ENCODE measurements at regions not wholly inside any gene's neighbourhood (a gene's known extent, or its start where the extent isn't known, plus 50 kb on each side); places are given as distances from the start of the nearest gene placed in this dataset.

DNA sequence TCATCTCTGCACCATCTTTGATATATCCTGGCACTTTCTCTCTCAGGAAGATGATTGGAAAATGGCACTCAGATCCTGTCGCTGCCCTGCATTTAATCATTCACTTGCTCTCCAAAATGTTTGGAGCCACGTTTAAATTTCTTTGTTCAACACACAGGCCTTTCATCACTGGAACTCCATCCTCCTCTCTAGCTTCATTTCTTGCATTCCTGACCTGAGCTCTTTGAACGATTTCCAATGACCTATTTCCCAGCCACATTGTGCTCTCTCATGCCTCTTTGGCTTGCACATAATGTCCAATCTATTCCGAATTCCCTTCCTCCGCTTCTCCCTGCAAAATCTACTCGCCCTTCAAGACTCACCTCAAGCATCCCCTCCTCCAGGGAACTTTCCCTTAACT lies 287.4 kb upstream of the NBEA start:
- no peak for DNase-seq

DNA sequence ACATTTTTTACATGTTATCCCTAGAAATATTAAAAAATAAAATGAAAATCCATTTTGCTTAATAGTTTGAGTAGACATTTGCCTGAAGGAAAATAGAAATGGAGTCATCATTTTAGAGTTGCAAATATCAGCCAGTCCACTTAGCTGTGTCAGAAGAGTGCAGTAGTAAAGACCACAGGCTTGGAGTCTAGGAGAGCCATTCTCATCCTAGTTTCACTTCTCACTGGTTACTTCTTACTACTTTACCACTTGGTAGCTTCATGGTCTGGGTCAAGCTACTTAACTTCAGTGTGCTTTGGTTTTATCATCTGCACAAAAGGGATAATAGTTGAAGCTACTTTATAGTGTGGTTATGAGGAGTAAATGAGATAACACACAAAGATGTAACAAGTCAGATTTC lies 286.5 kb upstream of the NBEA start:
- DNase-seq = no peak

DNA sequence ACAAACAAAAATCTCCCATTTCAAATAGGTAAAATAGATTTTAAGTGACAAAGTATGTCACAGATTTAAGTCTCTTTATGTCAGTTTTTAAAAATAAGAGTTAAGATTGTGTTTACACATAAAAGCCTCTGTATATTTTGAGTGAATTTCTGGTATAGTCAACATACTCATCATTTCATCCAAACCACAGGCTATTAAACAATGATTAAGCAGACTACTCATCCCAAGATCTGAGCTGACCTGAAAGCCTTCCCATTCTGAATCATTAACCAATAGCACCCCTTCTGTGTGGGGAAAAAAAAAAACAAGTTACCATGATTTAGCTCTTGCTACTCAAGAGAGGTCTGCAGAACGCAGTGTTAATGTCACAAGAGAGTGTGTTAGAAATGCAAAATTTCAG lies 284.4 kb upstream of the NBEA start:
- DNase-seq = no peak

DNA sequence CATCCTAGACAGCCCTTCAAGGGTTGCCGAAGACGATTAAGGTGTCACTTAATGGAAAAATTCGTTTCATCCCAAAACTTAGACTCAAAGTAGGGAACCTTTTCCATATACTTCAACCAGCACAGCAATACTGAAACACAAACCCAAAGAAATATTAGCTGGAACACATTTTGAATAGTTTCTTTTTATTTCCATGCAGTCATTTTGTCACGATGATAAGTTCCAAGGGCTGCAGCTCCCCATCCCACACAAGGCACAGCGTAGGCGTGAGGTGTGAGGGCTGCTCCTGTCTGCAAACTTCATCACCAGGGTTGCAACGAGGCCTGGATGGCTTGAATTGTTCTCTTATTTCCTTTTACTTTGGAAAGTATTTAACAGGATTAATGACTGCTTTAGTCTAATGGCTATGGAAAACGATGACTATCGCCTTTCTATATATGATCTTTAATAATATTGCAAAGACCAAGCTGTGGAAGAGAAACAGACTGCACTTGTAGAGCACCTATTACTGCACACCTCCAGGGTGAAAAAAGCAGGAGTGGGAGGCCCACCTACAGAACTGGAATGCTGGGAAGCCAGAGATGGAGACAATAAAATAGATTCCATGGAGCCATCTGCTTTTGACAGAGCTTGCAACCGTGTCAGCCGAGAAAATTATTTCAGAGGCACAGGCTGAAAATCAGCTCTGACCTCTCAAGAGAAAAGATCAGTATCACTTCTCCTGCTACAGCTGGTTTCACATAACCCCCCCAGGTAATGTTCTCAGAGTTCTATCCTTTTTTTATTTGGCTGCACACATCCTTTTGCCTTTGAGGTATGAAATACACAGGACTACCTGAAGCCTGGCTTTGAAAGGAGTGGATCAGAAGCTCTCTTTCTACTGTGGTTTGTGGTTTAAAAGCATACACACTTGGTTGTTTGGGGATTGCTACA lies 274.5 kb upstream of the NBEA start:
- DNase-seq = no peak

DNA sequence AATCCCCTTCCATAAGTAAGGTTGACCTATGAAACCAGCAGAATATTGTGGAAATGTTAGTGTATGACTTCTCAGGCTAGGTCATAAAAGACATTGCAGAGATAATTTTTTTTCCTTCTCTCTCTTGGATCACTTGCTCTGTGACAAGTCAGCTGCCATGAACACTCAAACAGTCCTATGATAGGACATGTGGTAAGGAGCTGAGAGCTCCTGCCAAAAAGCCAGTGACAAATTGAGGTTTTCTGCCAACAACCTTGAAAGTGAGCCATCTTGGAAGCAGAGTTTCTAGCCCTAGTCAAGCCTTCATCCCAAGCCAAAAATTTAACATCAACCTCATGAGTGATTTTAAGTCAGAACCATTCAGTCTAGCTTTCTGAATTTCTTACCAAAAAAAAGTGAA lies 270.9 kb upstream of the NBEA start:
- no peak for DNase-seq

DNA sequence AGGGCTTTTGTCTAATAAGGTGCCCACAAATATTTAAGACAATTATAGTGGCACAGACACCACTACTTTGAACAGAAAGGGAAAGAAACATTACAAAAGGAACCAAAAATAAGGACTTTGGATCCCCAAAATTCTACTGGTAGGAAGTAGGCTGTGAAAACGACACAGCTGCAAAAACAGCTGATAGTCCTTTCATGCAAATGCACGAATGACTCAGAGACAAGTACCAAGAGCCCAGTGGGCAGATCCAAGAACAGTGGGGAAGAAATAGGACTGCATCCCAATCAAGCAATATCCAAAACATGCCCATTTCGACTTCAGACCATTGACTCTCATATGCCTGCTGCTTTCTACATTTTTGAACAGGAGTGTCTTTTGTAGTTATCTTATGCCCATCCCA lies 269.4 kb upstream of the NBEA start:
- DNase-seq = no peak

DNA sequence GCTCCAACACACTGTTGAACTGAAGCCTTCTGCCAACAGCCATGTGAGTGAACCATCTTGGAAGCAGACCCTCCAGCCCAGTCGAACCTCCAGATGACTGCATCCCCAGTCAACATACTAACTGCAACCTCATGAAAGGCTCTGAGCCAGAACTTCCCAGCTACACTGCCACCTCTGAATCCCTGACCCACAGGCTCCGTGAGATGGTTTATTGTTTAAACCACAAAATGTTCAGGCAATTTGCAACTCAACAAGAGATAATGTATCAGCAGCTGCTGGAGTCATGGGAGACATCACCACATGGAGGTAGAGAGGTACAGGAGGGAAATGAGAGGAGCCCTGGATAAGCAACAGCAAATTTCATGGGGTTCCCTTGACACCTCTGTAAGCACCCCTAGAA lies 266.4 kb upstream of the NBEA start:
- DNase-seq = no peak

DNA sequence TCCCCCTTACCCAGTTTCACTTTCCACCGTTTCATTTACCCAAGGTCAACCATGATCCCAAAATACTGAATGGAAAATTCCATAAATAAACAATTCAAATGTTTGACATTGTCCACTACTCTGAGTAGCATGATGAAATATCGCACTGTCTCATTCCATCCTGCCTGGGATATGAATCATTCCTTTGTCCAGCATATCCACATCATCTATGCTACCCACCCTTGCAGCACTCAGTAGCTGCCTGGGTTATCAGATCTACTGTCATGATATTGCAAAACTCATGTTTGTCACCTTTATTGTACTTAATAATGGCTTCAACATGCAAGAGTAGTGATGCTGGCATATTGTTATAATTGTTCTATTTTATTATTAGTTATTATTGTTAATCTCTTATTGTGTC lies 263.9 kb upstream of the NBEA start:
- no peak for DNase-seq

DNA sequence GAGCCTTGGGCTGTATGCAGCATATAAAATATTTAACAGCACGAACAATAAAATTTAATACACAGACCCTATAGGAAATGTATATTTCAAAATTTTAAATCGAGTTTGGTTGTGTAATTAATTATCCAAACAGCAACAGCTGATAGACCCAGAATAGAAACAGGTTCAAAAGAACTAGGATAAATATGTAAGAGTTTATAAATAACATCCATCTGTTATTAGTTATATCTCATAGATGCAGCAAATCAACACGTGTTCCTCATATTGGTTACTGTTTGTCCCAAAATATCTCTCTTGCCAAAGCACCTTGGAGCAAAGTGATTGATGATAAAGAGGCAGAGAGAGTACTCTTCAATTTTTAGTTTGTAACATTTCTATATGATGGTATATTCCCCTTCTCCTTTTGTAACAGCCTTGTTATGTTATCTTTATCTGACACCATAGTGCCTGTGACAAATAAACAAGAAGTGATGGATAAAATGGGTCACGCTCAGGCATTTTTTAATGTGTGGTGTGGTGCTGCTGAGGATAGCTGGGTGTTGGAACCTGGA lies 260.6 kb upstream of the NBEA start:
- DNase-seq = no peak

DNA sequence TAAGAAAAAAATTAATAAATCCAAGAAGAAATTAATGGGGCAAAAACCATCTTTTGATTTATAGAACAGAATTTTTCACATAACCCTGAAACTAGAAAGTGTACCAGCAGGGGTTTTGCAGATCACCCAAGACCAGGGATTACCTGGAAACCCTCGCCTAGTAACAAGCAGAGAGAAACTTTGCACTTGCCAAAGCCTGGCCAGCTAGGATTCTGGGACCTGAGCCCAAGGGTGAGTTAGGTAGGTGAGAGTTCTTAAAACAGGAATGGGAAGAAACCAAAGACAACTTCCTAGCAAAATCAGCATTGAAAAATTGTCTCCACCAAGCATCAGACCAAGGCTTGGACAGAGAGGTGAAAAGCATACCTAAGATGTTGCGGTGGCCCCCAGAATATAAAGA lies 247.0 kb upstream of the NBEA start:
- DNase-seq = no peak

DNA sequence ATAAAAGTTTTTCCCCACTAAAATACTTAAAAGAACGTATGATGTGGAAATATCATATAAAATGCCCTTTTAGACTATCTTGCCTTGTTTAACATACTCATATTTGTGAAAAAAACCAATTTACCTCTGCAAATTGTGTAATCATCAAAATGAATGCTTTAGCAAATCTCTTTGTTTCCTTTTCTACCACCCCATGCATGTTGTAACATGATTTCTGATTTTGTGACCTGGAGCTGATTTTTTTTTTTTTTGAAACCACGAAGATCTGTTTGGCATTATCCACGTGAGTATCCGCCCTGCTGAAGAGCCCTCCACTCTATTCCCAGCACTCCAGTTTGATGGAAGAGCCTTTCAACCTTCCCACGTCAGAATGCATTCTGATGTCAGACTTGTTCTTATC lies 245.8 kb upstream of the NBEA start:
- DNase-seq = no peak

DNA sequence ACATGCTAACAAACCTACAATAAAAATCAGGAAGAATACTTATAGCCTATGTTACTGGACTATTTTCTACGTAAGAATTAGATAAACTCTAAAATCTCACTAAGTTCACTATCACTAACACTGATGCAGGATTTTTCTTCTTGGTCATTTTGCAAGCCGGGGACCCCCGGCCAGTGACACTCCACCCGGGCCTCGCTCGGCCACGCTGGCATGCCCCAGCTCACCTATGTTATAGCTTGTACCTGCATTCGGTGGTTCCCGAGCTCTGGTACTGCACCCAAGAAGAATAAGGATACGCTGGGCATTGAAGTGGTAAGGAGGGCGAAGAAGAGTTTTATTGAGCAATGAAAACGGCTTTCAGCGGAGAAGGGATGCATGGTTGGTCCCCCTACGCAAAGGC lies 245.3 kb upstream of the NBEA start:
- no peak for DNase-seq

DNA sequence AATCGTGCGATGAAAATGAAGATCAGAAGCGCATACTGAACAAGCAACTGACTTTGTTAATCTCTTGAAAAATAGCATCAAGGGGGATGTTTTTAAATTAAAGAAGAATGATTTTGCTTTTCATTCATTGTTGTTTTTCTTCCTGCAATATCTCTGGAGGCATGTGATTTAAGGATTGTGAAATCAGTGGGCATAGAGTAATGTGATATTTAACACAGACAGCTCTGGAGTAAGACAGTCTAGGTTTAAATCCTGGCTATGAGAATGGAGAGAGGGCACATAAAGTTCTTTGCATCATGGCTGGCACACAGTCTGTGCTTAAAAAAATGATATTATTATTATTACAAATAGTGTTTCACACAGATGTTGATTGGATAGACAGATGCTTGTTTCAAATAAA lies 243.1 kb upstream of the NBEA start:
- no peak for DNase-seq

DNA sequence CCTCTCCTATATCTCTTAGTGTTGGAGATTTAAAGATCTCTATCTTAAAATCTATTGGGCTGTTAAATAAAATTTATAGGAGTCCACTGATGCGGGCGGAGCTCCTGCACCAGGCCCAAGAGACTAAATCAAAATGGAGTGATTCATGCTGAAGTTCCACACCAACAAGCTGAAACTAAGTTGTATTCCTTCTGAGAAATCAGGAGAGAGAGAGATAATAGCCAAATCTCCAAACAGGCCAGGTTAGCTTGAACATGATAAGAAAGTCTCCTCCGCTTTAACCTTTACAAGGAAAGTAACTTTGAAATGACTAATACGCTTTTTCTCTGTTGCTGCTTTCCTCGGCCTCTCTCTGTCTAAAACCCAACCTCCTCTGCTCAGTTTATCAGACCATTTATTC lies 241.9 kb upstream of the NBEA start:
- DNase-seq = no peak

DNA sequence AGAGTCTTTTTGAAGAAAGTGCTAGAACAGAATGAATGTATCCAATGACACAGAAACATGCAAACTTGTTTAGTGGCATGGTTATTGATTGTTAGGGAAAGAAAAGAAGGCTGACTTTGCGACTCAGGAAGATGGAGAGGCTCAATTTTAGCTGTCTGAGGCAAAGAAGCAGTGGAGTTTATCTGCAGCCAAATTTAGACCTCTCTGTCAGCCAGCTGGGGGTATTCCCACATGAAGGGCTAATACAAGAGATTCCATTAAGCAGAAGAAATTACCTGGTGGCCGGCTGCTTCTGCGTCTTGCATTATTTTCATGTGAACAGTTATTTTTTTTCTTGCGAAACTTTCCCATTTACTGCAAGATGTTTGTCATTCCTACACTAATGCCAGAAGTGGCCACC lies 240.2 kb upstream of the NBEA start:
- no peak for DNase-seq

DNA sequence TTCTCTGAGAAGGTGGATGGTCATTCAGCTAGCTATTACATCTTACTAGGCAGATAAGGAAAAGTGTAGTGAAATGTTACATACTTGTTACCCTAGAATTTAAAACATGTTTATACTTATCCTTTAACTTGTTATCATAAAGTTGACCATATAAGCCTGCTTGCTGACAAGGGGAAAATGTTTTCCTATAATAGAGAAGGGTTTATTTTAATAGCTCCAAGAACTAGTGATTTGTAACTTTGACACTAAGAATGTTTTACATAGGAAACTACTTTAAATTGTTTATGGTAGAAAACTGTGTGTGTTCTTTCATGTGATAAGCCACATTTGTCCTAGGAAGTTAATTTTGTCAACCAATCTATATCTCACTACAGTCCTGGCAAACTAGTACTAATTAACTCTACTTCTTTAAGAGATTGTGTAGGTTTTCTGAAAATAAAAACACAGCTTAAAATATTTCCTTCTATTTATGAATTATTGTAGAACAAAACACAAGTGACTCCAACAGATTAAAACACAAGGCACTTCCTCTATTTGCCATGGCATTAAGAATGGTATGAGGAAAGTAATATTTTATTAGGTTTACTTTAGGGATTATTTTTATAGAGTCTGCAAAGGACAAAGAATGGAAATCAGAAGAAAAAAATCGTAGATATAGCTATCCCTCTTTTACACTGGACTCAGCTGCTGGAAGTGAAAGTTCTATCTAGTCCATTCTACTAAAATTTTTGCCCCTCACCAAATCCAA lies 233.3 kb upstream of the NBEA start:
- DNase-seq = no peak

DNA sequence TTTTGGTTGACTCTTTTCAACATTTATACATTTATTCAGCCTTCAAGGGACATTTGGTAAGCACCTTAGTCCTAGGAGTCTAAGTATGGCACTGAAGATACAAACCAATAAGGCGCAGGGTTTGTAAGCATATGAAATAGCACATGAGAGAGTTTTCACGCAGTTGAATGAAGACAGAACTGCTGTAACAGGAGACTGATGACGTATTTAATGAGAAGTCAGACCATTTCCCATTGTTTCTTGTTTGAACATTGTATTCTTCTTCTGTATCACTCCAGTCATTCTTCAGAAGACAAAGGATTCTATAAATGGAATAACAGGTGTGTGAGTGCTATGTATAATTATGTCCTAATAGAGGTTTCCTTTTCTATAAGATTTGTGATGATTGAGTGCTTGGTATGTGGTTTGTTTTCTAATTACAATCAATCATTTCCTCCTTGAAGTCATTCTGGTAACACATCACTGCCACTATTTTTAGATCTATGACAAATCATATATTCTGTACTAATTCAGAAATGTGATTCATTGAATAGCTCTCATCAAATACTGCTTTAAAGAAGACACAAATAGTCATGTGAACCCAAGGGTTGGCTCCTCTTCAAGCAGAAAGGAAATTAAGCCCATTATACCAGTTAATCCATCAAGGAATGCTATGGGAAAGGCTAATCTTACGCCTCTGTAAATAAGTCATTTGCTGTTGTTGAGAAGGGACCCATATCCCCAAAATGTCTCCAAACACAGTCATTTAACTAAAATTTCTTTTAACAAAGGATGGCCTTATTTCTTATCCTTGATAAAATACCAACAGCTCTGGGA lies 222.8 kb upstream of the NBEA start:
- DNase-seq = no peak

DNA sequence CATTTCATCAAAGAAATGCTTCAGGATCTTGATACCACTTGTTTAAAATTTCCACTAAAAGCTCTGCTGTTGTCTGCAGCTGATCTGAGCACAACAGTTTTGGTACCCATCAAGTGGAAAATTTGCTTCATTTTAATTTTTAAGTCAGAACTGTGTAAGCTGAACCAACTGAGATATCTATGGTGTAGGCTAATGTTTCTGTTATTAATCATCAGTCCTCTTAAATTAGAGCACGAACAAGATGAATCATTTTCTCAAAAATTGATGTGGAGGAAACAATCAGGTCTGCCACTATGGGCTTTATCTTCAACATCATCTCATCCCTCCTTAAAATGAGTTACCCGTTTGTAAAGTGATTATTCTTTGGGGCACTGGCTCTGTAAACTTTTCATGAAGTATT lies 221.5 kb upstream of the NBEA start:
- DNase-seq = no peak

DNA sequence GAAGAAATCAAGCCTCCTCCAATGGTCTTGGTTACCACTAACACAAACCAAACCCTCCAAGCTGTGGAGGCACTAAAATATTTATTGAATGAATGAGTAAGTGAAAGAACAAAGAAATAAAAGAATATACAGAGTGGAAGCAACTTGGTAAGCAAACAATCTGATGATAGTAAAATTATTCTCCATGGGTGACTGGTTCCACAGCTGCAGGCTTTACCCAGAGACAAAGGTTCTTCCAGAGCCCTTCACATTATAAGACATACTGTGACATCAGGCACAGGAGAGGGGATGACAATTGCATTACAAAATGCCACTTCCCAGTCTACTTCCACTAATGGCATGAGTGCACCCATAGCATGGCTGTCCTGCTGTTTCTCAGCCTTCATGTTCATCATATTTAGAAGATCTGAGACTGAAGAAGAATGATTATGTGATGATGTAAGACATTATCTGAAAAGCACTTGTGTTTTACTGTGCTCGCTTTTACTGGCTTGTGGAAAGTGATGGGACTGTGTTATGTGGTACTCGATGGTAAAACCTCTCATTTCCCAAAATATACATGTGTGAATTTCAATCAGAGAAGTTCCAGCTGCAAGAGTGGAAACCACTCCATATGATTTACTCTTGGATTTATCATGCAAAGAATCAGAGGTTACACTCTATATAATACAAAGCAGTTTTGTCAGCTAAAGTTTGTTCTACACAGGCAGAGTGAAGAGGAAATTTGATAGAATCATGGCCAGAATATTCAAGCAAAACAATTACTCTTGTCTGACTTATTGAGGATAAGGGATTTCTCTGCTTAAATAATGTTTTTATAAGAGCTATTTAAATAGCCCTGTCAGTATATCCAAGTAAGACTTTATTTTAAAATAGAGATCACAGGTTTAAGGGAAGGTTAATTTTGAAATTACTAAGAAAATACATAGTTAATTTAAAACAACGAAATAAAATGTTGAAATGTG lies 220.2 kb upstream of the NBEA start:
- DNase-seq = no peak

DNA sequence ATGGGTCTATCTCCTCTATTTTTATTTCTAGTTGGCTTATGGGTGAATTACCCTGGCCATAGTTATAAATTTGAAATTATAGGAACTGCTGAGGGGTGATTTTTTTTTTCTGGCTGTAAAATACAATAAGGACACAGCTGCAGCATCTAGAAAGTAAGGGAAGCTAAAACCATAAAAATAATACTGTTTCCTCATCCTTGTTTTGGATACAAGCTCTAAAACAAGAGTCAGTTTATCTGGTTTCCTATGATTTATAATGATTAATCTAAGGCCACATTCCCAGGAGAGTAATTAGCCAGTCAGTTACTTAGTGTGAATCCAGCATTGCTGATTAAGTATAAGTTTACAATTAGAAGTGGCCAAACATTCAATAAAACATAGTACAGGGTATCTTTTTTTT lies 219.1 kb upstream of the NBEA start:
- no peak for DNase-seq

DNA sequence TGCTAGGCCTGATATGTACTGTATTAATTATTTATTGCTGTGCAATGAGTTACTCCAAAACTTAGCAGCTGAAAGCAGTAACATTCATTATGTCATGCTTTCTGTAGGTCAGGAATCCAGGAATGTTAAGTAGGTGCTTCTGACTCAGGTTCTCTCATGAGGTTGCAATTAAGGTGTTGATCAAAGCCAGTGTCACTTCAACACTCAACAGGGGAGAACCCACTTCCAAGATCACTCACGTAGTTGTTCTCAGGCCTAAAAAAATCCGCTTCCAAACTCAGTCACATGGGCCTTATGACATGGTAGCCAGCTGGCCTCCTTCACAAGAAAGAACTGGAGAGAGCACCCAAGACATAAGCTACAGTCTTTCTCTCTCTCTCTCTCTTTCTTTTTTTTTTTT lies 211.1 kb upstream of the NBEA start:
- no peak for DNase-seq

DNA sequence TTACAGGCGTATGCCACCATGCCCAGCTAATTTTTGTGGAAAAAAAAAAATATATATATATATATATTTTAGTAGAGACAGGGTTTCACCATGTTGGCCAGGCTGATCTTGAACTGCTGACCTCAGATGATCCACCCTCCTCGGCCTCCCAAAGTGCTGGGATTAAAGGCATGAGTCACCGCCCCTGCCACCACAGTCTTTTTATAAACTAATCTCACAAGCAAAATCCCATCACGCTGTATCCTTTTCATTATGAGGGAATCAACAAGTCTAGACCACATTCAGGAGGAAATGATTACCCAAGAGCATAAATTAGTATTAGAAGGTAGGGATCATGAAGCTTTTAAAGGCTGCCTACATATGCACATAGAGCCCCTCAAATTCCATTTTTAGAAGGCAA lies 210.6 kb upstream of the NBEA start:
- DNase-seq = no peak
